ENCODE measurements at regions not wholly inside any gene's neighbourhood (a gene's known extent, or its start where the extent isn't known, plus 50 kb on each side); places are given as distances from the start of the nearest gene placed in this dataset.

- no peak for TF ChIP-seq CTCF (IDR thresholded peaks at IDR 0.05; ENCODE audit: low read depth, low read length, poor library complexity, severe bottlenecking)
- TF ChIP-seq EZH2phosphoT487 (IDR thresholded peaks at IDR 0.05; ENCODE audit: borderline replicate concordance, low read length): no peak
Measured at GRCh38 chr1:232380596-232380995, 249.3 kb downstream of the SIPA1L2 start.

All from DOHH2 (cell line).